CD8-positive, alpha-beta memory T cell (primary cell): ENCODE measurements at regions not wholly inside any gene's neighbourhood (a gene's known extent, or its start where the extent isn't known, plus 50 kb on each side); places are given as distances from the start of the nearest gene placed in this dataset.
"Not testable (repeated sequence)": the region's sequence is repeated elsewhere in the genome, so short reads cannot be mapped to it uniquely, and the experiment has no call there.

Source experiments
- CTCF ChIA-PET: fragments of 350-600 bp; sonication (Branson Sonifier 250); formaldehyde crosslinking; loops from one replicate; lab custom pipeline; 2021; ENCODE audit warnings: antibody characterized with exemption; lab: Charles Lee
- POLR2A ChIA-PET: fragments of 350-600 bp; sonication (Branson Sonifier 250); formaldehyde crosslinking; loops from one replicate; lab custom pipeline; 2021; ENCODE audit warnings: antibody characterized with exemption; lab: Charles Lee
- DNase-seq, 5 donors: peaks; one replicate each; pipeline versions ENCODE4 v3.0.0 to v3.0.0-alpha.2; 2020 to 2022; ENCODE audit warnings: mixed read lengths in 1 of 5
- H3K27ac ChIP-seq: one replicate; pipeline ENCODE4 v1.7.0; 2013; ENCODE audit warnings: low read depth, mild to moderate bottlenecking, low read length, moderate library complexity
- H3K27me3 ChIP-seq: 2 replicates; pipeline ENCODE4 v1.7.0; 2013; ENCODE audit warnings: low read length, mild to moderate bottlenecking; ENCODE audit not compliant: insufficient read depth, poor library complexity, severe bottlenecking
- H3K36me3 ChIP-seq: 2 replicates; pipeline ENCODE4 v1.7.0; 2013; ENCODE audit warnings: mild to moderate bottlenecking, low read length, moderate library complexity; ENCODE audit not compliant: insufficient read depth
- H3K4me1 ChIP-seq: 2 replicates; pipeline ENCODE4 v1.7.0; 2013; ENCODE audit warnings: mild to moderate bottlenecking, low read length, moderate library complexity; ENCODE audit not compliant: insufficient read depth
- H3K4me3 ChIP-seq: 2 replicates; pipeline ENCODE4 v1.7.0; 2013; ENCODE audit warnings: mild to moderate bottlenecking, low read length
- H3K9me3 ChIP-seq: 2 replicates; pipeline ENCODE4 v1.7.0; 2013; ENCODE audit warnings: mild to moderate bottlenecking, low read length
- H3K27ac Mint-ChIP-seq, 8 donors: one replicate each; pipeline ENCODE4 v1.8.0; 2020 to 2021; ENCODE audit warnings: mixed read lengths in 8 of 8, mild to moderate bottlenecking in 6 of 8, inconsistent platforms in 3 of 8, moderate library complexity in 3 of 8
- H3K27me3 Mint-ChIP-seq, 2 donors: one replicate each; pipeline ENCODE4 v1.8.0; 2020 to 2021; ENCODE audit warnings: mixed read lengths in 2 of 2, mild to moderate bottlenecking in 1 of 2, moderate library complexity in 1 of 2
- H3K36me3 Mint-ChIP-seq, 3 donors: one replicate each; pipeline ENCODE4 v1.8.0; 2020 to 2021; ENCODE audit warnings: mixed read lengths in 3 of 3, inconsistent platforms in 1 of 3, mild to moderate bottlenecking in 1 of 3
- H3K4me1 Mint-ChIP-seq, 3 donors: one replicate each; pipeline ENCODE4 v1.8.0; 2020 to 2021; ENCODE audit warnings: mixed read lengths in 3 of 3, inconsistent platforms in 1 of 3, mild to moderate bottlenecking in 1 of 3
- H3K4me3 Mint-ChIP-seq, 7 donors: one replicate each; pipeline ENCODE4 v1.8.0; 2020 to 2021; ENCODE audit warnings: mixed read lengths in 7 of 7, mild to moderate bottlenecking in 6 of 7, moderate library complexity in 4 of 7, inconsistent platforms in 2 of 7
- H3K9me3 Mint-ChIP-seq, 5 donors: one replicate each; pipeline ENCODE4 v1.8.0; 2020 to 2022; ENCODE audit warnings: mixed read lengths in 5 of 5, mild to moderate bottlenecking in 3 of 5, moderate library complexity in 2 of 5, inconsistent platforms in 1 of 5

GRCh38 chr10:3313784-3314444 is 141.3 kb upstream of the PITRM1 start:
- H3K36me3 Mint-ChIP-seq, H3K27me3 ChIP-seq, H3K27ac Mint-ChIP-seq, H3K4me1 Mint-ChIP-seq, DNase-seq, H3K4me1 ChIP-seq, H3K4me3 ChIP-seq, H3K36me3 ChIP-seq, H3K27ac ChIP-seq, H3K9me3 Mint-ChIP-seq, H3K4me3 Mint-ChIP-seq, POLR2A ChIA-PET, CTCF ChIA-PET, H3K9me3 ChIP-seq: not testable (repeated sequence)
- H3K27me3 Mint-ChIP-seq = peaks cover 25 to 53% of the 10 kb centered on the region in 2 donors

GRCh38 chr10:3312403-3312940 is 139.9 kb upstream of the PITRM1 start:
- Mint-ChIP-seq H3K27ac (no peak overlapping the region), H3K9me3 (peaks cover 0 to 4% (median 3%) of the 10 kb centered on the region in 5 donors), H3K27me3 (peaks cover 27 to 58% of the 10 kb centered on the region in 2 donors), H3K4me1 (no peaks in the 10 kb centered on the region), H3K4me3 (no peak overlapping the region), H3K36me3 (peaks cover 0 to 6% (median 0%) of the 10 kb centered on the region in 3 donors)
- no peak for DNase-seq
- ChIA-PET POLR2A (no interaction called here), CTCF (no interaction called here)
- no peaks in the 10 kb centered on the region for H3K36me3 ChIP-seq
- H3K9me3 ChIP-seq = no peaks in the 10 kb centered on the region
- H3K4me3 ChIP-seq = no peak overlapping the region
- H3K4me1 ChIP-seq = no peaks in the 10 kb centered on the region
- H3K27me3 ChIP-seq = peaks cover 4% of the 10 kb centered on the region
- no peak overlapping the region for H3K27ac ChIP-seq

GRCh38 chr10:3310016-3310784 is 137.6 kb upstream of the PITRM1 start:
- no peak for DNase-seq
- CTCF ChIA-PET = interaction anchor here (0.7 kb wide), 1 partner anchor 448 kb away, joined by 3 read pairs; no protein-coding TSS in a partner anchor
- Histone ChIP-seq H3K27ac (no peak overlapping the region), H3K4me3 (no peak overlapping the region), H3K27me3 (no peaks in the 10 kb centered on the region), H3K36me3 (no peaks in the 10 kb centered on the region), H3K4me1 (no peaks in the 10 kb centered on the region), H3K9me3 (no peaks in the 10 kb centered on the region)
- H3K4me1 Mint-ChIP-seq = no peaks in the 10 kb centered on the region
- peaks cover 23 to 65% of the 10 kb centered on the region in 2 donors for H3K27me3 Mint-ChIP-seq
- POLR2A ChIA-PET = interaction anchor here (0.6 kb wide), 1 partner anchor 1349 kb away, joined by 11 read pairs; no protein-coding TSS in a partner anchor
- H3K9me3 Mint-ChIP-seq = peaks cover 0 to 4% (median 3%) of the 10 kb centered on the region in 5 donors
- no peak overlapping the region for H3K4me3 Mint-ChIP-seq
- H3K36me3 Mint-ChIP-seq = peaks cover 0 to 6% (median 1%) of the 10 kb centered on the region in 3 donors
- no peak overlapping the region for H3K27ac Mint-ChIP-seq

- Histone ChIP-seq H3K36me3 (no peaks in the 10 kb centered on the region), H3K27ac (no peak overlapping the region), H3K4me1 (no peaks in the 10 kb centered on the region), H3K9me3 (no peaks in the 10 kb centered on the region), H3K27me3 (no peaks in the 10 kb centered on the region), H3K4me3 (no peak overlapping the region)
- H3K27me3 Mint-ChIP-seq = peaks cover 16 to 56% of the 10 kb centered on the region in 2 donors
- H3K36me3 Mint-ChIP-seq = peaks cover 0 to 6% (median 1%) of the 10 kb centered on the region in 3 donors
- H3K9me3 Mint-ChIP-seq = peaks cover 0 to 4% (median 3%) of the 10 kb centered on the region in 5 donors
- no peaks in the 10 kb centered on the region for H3K4me1 Mint-ChIP-seq
- no peak for DNase-seq
- POLR2A ChIA-PET = no interaction called here
- no peak overlapping the region for H3K4me3 Mint-ChIP-seq
- CTCF ChIA-PET = no interaction called here
- no peak overlapping the region for H3K27ac Mint-ChIP-seq
Observed at GRCh38 chr10:3306050-3306449, 133.5 kb upstream of the PITRM1 start.

- H3K27ac Mint-ChIP-seq = no peak overlapping the region
- H3K4me3 Mint-ChIP-seq = no peak overlapping the region
- Histone ChIP-seq H3K4me1 (no peaks in the 10 kb centered on the region), H3K36me3 (no peaks in the 10 kb centered on the region), H3K9me3 (no peaks in the 10 kb centered on the region), H3K27ac (no peak overlapping the region), H3K4me3 (no peak overlapping the region), H3K27me3 (no peaks in the 10 kb centered on the region)
- peaks cover 2 to 17% of the 10 kb centered on the region in 2 donors for H3K27me3 Mint-ChIP-seq
- ChIA-PET POLR2A (no interaction called here), CTCF (no interaction called here)
- H3K9me3 Mint-ChIP-seq = no peaks in the 10 kb centered on the region
- DNase-seq = no peak
- no peaks in the 10 kb centered on the region for H3K4me1 Mint-ChIP-seq
- H3K36me3 Mint-ChIP-seq = no peaks in the 10 kb centered on the region
Observed at GRCh38 chr10:3295582-3296151, 123.1 kb upstream of the PITRM1 start.

- DNase-seq = no peak
- H3K27ac ChIP-seq = no peak overlapping the region
- H3K4me3 ChIP-seq = no peak overlapping the region
- ChIA-PET POLR2A (no interaction called here), CTCF (no interaction called here)
- H3K36me3 Mint-ChIP-seq = no peaks in the 10 kb centered on the region
- no peak overlapping the region for H3K4me3 Mint-ChIP-seq
- H3K9me3 Mint-ChIP-seq = no peaks in the 10 kb centered on the region
- peaks cover 2 to 17% of the 10 kb centered on the region in 2 donors for H3K27me3 Mint-ChIP-seq
- no peak overlapping the region for H3K27ac Mint-ChIP-seq
- H3K36me3 ChIP-seq = no peaks in the 10 kb centered on the region
- no peaks in the 10 kb centered on the region for H3K27me3 ChIP-seq
- no peaks in the 10 kb centered on the region for H3K4me1 Mint-ChIP-seq
- no peaks in the 10 kb centered on the region for H3K4me1 ChIP-seq
- no peaks in the 10 kb centered on the region for H3K9me3 ChIP-seq
Observed at GRCh38 chr10:3294919-3295581, 122.5 kb upstream of the PITRM1 start.

- H3K36me3 Mint-ChIP-seq = no peaks in the 10 kb centered on the region
- POLR2A ChIA-PET = no interaction called here
- no peaks in the 10 kb centered on the region for H3K27me3 ChIP-seq
- no peaks in the 10 kb centered on the region for H3K9me3 Mint-ChIP-seq
- CTCF ChIA-PET = no interaction called here
- no peaks in the 10 kb centered on the region for H3K4me1 Mint-ChIP-seq
- H3K27ac ChIP-seq = no peak overlapping the region
- H3K36me3 ChIP-seq = no peaks in the 10 kb centered on the region
- DNase-seq = no peak
- H3K9me3 ChIP-seq = no peaks in the 10 kb centered on the region
- H3K4me3 ChIP-seq = no peak overlapping the region
- H3K4me1 ChIP-seq = no peaks in the 10 kb centered on the region
- peak overlapping the region in 1 of 8 donors; percentile 29 for H3K27ac Mint-ChIP-seq
- H3K4me3 Mint-ChIP-seq = no peak overlapping the region
- peaks cover 3 to 23% of the 10 kb centered on the region in 2 donors for H3K27me3 Mint-ChIP-seq
Observed at GRCh38 chr10:3293581-3294431, 121.2 kb upstream of the PITRM1 start.
